ENCODE measurements at regions not wholly inside any gene's neighbourhood (a gene's known extent, or its start where the extent isn't known, plus 50 kb on each side); places are given as distances from the start of the nearest gene placed in this dataset.
"Not testable (repeated sequence)": the region's sequence is repeated elsewhere in the genome, so short reads cannot be mapped to it uniquely, and the experiment has no call there.

DNA sequence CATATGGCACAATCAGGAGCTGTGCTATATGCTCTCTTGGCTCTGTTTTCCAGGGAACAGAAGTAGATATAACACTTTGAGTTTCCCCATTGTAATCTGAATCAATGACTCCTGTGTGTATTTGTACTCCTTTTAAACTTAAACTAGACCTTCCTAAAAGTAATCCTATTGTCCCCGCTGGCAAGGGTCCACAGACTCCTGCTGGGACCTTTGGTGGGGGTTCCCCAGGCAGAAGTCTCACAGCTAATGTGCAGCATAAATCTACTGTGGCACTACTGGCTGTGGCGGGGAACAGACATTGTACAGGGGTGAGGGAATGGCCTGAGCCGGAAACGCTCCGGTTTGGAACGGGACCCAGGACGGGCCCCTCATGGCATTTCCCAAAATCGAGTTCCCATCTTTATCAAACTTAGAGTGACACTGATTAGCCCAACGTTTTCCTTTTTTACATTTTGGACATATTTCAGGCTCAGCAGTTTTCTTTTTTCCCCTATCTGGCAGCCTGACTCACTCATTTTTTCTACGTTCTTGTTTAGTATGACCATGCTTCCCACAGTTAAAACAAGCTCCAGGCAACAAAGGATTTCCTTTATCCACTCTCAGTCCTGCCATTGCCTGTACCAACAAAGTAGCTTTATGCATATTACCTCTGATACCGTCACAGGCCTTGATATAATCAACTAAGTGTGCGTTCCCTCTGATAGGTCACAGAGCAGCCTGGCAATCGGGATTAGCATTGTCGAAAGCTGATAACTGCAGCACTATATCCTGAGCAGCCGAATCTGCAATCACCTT lies 59.5 kb upstream of the LPCAT1 start:
- TF ChIP-seq, protein P1, sequence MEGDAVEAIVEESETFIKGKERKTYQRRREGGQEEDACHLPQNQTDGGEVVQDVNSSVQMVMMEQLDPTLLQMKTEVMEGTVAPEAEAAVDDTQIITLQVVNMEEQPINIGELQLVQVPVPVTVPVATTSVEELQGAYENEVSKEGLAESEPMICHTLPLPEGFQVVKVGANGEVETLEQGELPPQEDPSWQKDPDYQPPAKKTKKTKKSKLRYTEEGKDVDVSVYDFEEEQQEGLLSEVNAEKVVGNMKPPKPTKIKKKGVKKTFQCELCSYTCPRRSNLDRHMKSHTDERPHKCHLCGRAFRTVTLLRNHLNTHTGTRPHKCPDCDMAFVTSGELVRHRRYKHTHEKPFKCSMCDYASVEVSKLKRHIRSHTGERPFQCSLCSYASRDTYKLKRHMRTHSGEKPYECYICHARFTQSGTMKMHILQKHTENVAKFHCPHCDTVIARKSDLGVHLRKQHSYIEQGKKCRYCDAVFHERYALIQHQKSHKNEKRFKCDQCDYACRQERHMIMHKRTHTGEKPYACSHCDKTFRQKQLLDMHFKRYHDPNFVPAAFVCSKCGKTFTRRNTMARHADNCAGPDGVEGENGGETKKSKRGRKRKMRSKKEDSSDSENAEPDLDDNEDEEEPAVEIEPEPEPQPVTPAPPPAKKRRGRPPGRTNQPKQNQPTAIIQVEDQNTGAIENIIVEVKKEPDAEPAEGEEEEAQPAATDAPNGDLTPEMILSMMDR (IDR thresholded peaks at IDR 0.05) = not testable (repeated sequence)
- not testable (repeated sequence) for TF ChIP-seq EZH2 (IDR thresholded peaks at IDR 0.05; ENCODE audit: borderline replicate concordance, insufficient read depth, low read depth, low read length, poor library complexity, severe bottlenecking)
